PC-9 (cell line): ENCODE measurements at regions not wholly inside any gene's neighbourhood (a gene's known extent, or its start where the extent isn't known, plus 50 kb on each side); places are given as distances from the start of the nearest gene placed in this dataset.

Experiments
- BruUV-seq: library from RNA; stranded (reverse); fragments of 400-500 nt; replicated peaks from 2 replicates; lab custom pipeline; 2021; lab: Mats Ljungman, UMichigan
- CTCF ChIA-PET: fragments of 300-600 bp; sonication (Branson Sonifier 250); formaldehyde crosslinking; loops from one replicate; lab custom pipeline; 2022; ENCODE audit warnings: antibody characterized with exemption; lab: Charles Lee
- POLR2A ChIA-PET: fragments of 300-600 bp; sonication (Branson Sonifier 250); formaldehyde crosslinking; loops from one replicate; lab custom pipeline; 2022; ENCODE audit warnings: antibody characterized with exemption; ENCODE audit not compliant: unreplicated experiment; lab: Charles Lee
- DNase-seq, 2 experiments: peaks; one replicate each; pipeline versions ENCODE4 v3.0.0 to v3.0.0-alpha.2; 2015 to 2022; ENCODE audit warnings: mixed read lengths in 1 of 2
- H2AFZ ChIP-seq: fragments of 200-600 bp; sonication (generic); 2 replicates; pipeline ENCODE4 v1.8.1; 2017; ENCODE audit warnings: antibody characterized with exemption
- H3F3A ChIP-seq: fragments of 200-600 bp; sonication (generic); 2 replicates; pipeline ENCODE4 v1.8.1; 2017; ENCODE audit warnings: antibody characterized with exemption, mild to moderate bottlenecking, low read depth; ENCODE audit not compliant: insufficient read depth
- H3K27ac ChIP-seq: fragments of 200-600 bp; sonication (generic); 2 replicates; pipeline ENCODE4 v1.6.1; 2016; ENCODE audit warnings: mixed run types
- H3K27me3 ChIP-seq: fragments of 200-600 bp; sonication (generic); 2 replicates; pipeline ENCODE4 v1.6.1; 2016; ENCODE audit warnings: low read depth, mixed run types; ENCODE audit not compliant: insufficient read depth
- H3K36me3 ChIP-seq: fragments of 200-600 bp; sonication (generic); 2 replicates; pipeline ENCODE4 v1.6.1; 2016; ENCODE audit warnings: low read depth, mixed run types
- H3K4me1 ChIP-seq: fragments of 200-600 bp; sonication (generic); replicated peaks from 2 replicates; pipeline ENCODE4 v1.6.1; 2016; ENCODE audit warnings: mixed run types; ENCODE audit not compliant: insufficient read depth
- H3K4me2 ChIP-seq: fragments of 200-600 bp; sonication (generic); 2 replicates; pipeline ENCODE4 v1.6.1; 2017; ENCODE audit warnings: mixed run types
- H3K4me3 ChIP-seq: fragments of 200-600 bp; sonication (generic); 2 replicates; pipeline ENCODE4 v1.6.1; 2016; ENCODE audit warnings: mixed run types
- H3K79me2 ChIP-seq: fragments of 200-600 bp; sonication (generic); 2 replicates; pipeline ENCODE4 v1.6.1; 2017; ENCODE audit warnings: low read depth, mixed run types
- H3K9me2 ChIP-seq: fragments of 200-600 bp; sonication (generic); 2 replicates; pipeline ENCODE4 v1.8.1; 2017; ENCODE audit warnings: mild to moderate bottlenecking; ENCODE audit not compliant: insufficient read depth
- H3K9me3 ChIP-seq: fragments of 200-600 bp; sonication (generic); 2 replicates; pipeline ENCODE4 v1.8.1; 2016; ENCODE audit warnings: low read depth; ENCODE audit not compliant: insufficient read depth
- H4K20me1 ChIP-seq: fragments of 200-600 bp; sonication (generic); 2 replicates; pipeline ENCODE4 v1.8.1; 2017; ENCODE audit not compliant: insufficient read depth
- EZH2 ChIP-seq: fragments of 200-600 bp; sonication (generic); IDR thresholded peaks from 2 replicates; pipeline ENCODE4 v1.8.0; 2017; ENCODE audit warnings: antibody characterized with exemption, low read depth
- intact Hi-C: fragments of 100-400 bp; cut with micrococcal nuclease; formaldehyde crosslinking; loops from one replicate; pipeline ENCODE4 v1.10.0; 2022; ENCODE audit not compliant: unreplicated experiment
- TF ChIP-seq, protein P1 (sequence below): fragments of 200-600 bp; sonication (generic); conservative IDR thresholded peaks from 2 replicates; pipeline ENCODE4 v1.6.1; 2017; ENCODE audit warnings: mixed run types, antibody characterized with exemption, mild to moderate bottlenecking, moderate library complexity

DNA sequence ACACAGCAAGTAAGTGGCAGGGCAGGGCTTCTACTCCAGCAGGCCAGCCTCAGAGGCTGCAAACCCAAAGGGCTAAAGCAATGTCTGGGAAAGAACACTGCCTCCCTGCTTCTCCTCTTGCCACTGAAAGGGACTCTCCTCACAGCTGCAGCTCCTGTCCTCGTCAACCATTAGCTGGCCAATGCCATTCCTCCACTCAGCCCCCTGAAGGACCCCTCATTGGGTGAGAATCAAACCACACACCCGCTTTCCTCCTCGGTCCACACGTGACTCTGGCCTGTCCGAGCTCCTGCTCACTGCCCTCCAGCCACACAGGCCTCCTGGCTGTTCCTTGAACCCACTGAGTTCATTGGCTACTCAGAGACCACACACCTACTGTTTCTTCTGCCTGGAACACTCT is 253.7 kb upstream of the TLE3 start:
- Histone ChIP-seq H3K27me3 (no peaks in the 10 kb centered on the region), H3K27ac (no peak overlapping the region), H4K20me1 (no peaks in the 10 kb centered on the region), H3K4me2 (no peak overlapping the region), H3K79me2 (no peaks in the 10 kb centered on the region), H3K36me3 (no peaks in the 10 kb centered on the region), H3K9me2 (no peaks in the 10 kb centered on the region), H3K9me3 (no peaks in the 10 kb centered on the region), H3K4me1 (no peaks in the 10 kb centered on the region), H2AFZ (no peak overlapping the region), H3F3A (no peaks in the 10 kb centered on the region), H3K4me3 (no peak overlapping the region)
- intact Hi-C loops, result no loop called here
- ChIA-PET POLR2A (no interaction called here), CTCF (no interaction called here)
- no peak for DNase-seq
- no TSS peak for BruUV-seq
- TF ChIP-seq, protein P1, sequence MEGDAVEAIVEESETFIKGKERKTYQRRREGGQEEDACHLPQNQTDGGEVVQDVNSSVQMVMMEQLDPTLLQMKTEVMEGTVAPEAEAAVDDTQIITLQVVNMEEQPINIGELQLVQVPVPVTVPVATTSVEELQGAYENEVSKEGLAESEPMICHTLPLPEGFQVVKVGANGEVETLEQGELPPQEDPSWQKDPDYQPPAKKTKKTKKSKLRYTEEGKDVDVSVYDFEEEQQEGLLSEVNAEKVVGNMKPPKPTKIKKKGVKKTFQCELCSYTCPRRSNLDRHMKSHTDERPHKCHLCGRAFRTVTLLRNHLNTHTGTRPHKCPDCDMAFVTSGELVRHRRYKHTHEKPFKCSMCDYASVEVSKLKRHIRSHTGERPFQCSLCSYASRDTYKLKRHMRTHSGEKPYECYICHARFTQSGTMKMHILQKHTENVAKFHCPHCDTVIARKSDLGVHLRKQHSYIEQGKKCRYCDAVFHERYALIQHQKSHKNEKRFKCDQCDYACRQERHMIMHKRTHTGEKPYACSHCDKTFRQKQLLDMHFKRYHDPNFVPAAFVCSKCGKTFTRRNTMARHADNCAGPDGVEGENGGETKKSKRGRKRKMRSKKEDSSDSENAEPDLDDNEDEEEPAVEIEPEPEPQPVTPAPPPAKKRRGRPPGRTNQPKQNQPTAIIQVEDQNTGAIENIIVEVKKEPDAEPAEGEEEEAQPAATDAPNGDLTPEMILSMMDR, result no peak
- no peak for TF ChIP-seq EZH2

DNA sequence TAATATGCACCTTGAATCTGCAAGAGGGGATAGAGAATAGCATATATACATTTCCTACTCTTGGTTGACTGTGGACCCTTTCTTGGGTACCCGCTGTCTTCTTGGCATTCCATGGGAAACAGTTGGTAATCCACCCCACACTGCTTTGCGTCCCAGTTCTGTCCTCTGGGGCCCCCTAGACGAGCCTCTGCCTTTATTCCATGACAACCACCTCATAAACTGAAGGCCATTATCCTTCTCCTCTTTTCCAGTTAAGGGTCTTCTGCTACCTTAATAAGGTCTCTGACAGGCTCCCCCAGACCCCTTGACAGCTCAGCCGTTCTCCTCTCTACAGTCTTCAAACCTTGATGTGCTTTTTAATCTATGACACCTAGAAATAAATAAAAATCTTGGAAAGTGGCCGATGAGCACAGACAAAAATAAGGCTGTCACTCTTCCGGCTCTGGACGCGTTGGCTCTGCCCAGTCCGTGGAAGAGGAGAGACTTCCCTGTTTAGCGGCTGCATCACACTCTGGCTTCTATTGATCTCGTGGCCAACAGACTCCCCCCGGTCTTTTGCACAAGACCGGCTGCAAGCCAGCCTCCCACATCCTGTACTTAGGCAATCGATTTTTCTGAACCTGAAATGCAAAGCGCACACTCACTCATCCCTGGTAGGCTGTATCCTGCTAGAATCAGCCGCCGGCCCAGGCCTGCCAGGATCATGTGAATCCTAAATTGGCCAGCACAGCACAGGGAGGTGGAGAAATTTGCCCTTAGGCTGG is 251.0 kb upstream of the TLE3 start:
- H3K4me3 ChIP-seq, result no peak overlapping the region
- no peaks in the 10 kb centered on the region for H4K20me1 ChIP-seq
- no peaks in the 10 kb centered on the region for H3K9me2 ChIP-seq
- no peak overlapping the region for H3K4me2 ChIP-seq
- H3K79me2 ChIP-seq, result no peaks in the 10 kb centered on the region
- H3K36me3 ChIP-seq, result no peaks in the 10 kb centered on the region
- no peaks in the 10 kb centered on the region for H3K4me1 ChIP-seq
- BruUV-seq, result no TSS peak
- ChIA-PET POLR2A (no interaction called here), CTCF (no interaction called here)
- no peak overlapping the region for H2AFZ ChIP-seq
- no peaks in the 10 kb centered on the region for H3K27me3 ChIP-seq
- no peaks in the 10 kb centered on the region for H3F3A ChIP-seq
- no peak for DNase-seq
- no peak for TF ChIP-seq EZH2
- TF ChIP-seq, protein P1, result no peak
- H3K27ac ChIP-seq, result peak overlapping the region; percentile 41; the same call in 1 of the 2 replicates
- no peaks in the 10 kb centered on the region for H3K9me3 ChIP-seq
- intact Hi-C loops, result no loop called here

DNA sequence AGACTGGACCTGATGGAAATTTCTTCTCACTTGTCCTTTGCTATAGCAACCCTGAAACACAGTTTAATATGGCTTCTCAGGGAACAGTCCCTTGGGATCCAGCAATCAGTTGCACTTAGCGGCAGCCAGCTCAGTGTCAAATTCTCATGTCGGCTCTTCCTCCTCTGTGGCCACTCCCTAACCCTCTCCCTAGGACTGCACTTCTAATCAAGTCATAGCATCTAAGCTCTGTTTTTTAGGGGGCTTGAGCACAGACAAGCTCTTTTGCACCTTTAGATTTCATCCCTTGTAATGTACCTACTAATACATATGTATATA is 250.5 kb upstream of the TLE3 start:
- Histone ChIP-seq H3K79me2 (no peaks in the 10 kb centered on the region), H3K4me1 (no peaks in the 10 kb centered on the region), H3K36me3 (no peaks in the 10 kb centered on the region), H3K9me2 (no peaks in the 10 kb centered on the region), H4K20me1 (no peaks in the 10 kb centered on the region), H3F3A (no peaks in the 10 kb centered on the region), H3K4me3 (no peak overlapping the region), H3K27ac (no peak overlapping the region), H2AFZ (no peak overlapping the region), H3K27me3 (no peaks in the 10 kb centered on the region), H3K9me3 (no peaks in the 10 kb centered on the region), H3K4me2 (no peak overlapping the region)
- BruUV-seq, result no TSS peak
- ChIA-PET CTCF (no interaction called here), POLR2A (no interaction called here)
- TF ChIP-seq, protein P1, result no peak
- TF ChIP-seq EZH2, result no peak
- intact Hi-C loops, result no loop called here
- no peak for DNase-seq
